ENCODE measurements at regions not wholly inside any gene's neighbourhood (a gene's known extent, or its start where the extent isn't known, plus 50 kb on each side); places are given as distances from the start of the nearest gene placed in this dataset.

DNA sequence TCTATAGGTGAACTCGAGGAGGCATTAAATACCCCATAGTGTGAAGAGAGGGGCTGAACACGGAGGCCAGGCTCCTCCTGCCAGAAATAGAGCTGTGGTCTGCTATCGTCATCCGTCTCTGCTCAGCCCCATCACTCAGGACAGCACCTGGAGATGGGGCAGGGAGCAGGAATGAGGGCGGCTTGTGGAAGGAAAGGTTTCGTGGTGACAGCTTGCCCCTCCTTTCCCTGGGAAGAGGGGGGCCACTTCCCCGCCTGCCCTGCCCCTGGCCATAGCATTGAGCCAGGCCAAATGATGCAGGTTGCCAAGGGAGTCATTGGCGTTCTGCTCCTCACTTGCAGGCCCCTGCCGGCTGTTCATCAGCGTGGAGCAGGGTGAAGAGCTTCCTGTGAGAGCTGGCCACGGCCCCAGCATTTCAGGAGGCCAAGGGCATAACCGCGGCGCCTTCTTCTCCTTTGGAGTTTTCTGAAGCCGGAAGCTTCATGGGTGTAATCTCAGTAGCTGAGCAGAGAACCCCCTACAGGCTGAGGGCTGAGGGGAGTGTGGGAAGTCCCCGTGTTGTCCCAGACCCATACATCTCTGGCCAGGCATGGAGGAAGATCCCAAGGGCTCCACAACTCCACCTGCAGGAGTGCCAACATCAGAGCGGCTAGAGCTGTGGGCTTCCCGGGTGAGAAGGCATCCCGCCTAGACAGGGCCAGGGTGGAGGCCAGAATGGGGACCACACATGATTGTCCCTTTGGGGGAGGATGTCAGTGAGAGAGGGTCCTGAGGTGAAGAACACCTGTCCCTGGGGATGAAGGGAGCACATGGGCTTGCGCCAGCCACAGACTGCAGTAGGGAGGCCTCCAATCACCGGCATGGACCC, 112.5 kb upstream of the GLI2 start:
- H3K36me3 Mint-ChIP-seq (ENCODE audit: insufficient read depth in 1 of 3, low read depth in 3 of 3) = no peaks in the 10 kb centered on the region
- WGBS (ENCODE audit: extremely low coverage, insufficient read length, low lambda C conversion rate) = no CpG with 5 or more reads among the region's 21 CpGs
- H3K9me3 Mint-ChIP-seq = 0 out of 5 replicates have a peak, but pooled peaks cover 0 to under 1% of the 10 kb centered on the region in 2 experiments

More for the DNA sequence above, 112.5 kb upstream of the GLI2 start:
- Histone ChIP-seq H2AK5ac (ENCODE audit: insufficient read length, low read length) (no peak overlapping the region), H3K14ac (ENCODE audit: insufficient read depth, low read length) (no peak overlapping the region), H4K20me1 (ENCODE audit: control insufficient read depth, insufficient read depth, insufficient read length) (no peaks in the 10 kb centered on the region), H3K18ac (ENCODE audit: insufficient read length, low read depth, low read length) (no peak overlapping the region), H3K27ac (ENCODE audit: insufficient read length, low read depth, low read length) (no peak overlapping the region), H3K27me3 (ENCODE audit: insufficient read depth, low read length) (no peaks in the 10 kb centered on the region), H3K79me1 (ENCODE audit: insufficient read depth, low read depth, low read length, poor library complexity, severe bottlenecking) (no peaks in the 10 kb centered on the region), H3K9ac (ENCODE audit: extremely low read depth, insufficient read length, low read length) (no peak overlapping the region), H3K9me3 (ENCODE audit: control insufficient read depth, low read depth, low read length) (no peaks in the 10 kb centered on the region), H4K8ac (replicated peaks; ENCODE audit: insufficient read length, low read depth, low read length) (no peak overlapping the region), H2BK20ac (ENCODE audit: low read depth, low read length, poor library complexity, severe bottlenecking) (no peak overlapping the region), H4K5ac (ENCODE audit: insufficient read length, low read depth, low read length) (no peak overlapping the region), H3K23me2 (ENCODE audit: insufficient read length, low read depth, low read length, poor library complexity, severe bottlenecking) (no peaks in the 10 kb centered on the region), H3K4ac (ENCODE audit: low read depth, low read length) (no peak overlapping the region), H3K56ac (ENCODE audit: insufficient read length, low read depth, low read length) (no peak overlapping the region), H3T11ph (ENCODE audit: low read length) (no peak overlapping the region), H3K23ac (ENCODE audit: insufficient read length, low read depth, low read length) (no peak overlapping the region), H2AFZ (ENCODE audit: low read length) (no peak overlapping the region), H2BK12ac (ENCODE audit: insufficient read length, low read depth, low read length) (no peak overlapping the region), H2BK120ac (ENCODE audit: low read depth, low read length, poor library complexity, severe bottlenecking) (no peak overlapping the region), H4K91ac (ENCODE audit: insufficient read length, low read depth, low read length) (no peak overlapping the region), H3K4me2 (ENCODE audit: insufficient read depth, insufficient read length, low read length) (no peak overlapping the region), H3K79me2 (ENCODE audit: insufficient read depth, low read length) (no peaks in the 10 kb centered on the region), H3K4me1 (ENCODE audit: insufficient read depth, low read length) (no peaks in the 10 kb centered on the region), H2BK15ac (ENCODE audit: low read depth, low read length) (no peak overlapping the region), H2BK5ac (ENCODE audit: insufficient read length, low read length) (no peak overlapping the region)
- H3K4me3 Mint-ChIP-seq = no peak overlapping the region
- no peak for DNase-seq
- TF ChIP-seq, protein P1, sequence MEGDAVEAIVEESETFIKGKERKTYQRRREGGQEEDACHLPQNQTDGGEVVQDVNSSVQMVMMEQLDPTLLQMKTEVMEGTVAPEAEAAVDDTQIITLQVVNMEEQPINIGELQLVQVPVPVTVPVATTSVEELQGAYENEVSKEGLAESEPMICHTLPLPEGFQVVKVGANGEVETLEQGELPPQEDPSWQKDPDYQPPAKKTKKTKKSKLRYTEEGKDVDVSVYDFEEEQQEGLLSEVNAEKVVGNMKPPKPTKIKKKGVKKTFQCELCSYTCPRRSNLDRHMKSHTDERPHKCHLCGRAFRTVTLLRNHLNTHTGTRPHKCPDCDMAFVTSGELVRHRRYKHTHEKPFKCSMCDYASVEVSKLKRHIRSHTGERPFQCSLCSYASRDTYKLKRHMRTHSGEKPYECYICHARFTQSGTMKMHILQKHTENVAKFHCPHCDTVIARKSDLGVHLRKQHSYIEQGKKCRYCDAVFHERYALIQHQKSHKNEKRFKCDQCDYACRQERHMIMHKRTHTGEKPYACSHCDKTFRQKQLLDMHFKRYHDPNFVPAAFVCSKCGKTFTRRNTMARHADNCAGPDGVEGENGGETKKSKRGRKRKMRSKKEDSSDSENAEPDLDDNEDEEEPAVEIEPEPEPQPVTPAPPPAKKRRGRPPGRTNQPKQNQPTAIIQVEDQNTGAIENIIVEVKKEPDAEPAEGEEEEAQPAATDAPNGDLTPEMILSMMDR (conservative IDR thresholded peaks at IDR 0.05) = 0 out of 3 replicates have a peak, but pooled peaks have one; percentile 12
- no peaks in the 10 kb centered on the region; a peak in 1 of 4 replicates for H3K4me1 Mint-ChIP-seq
- H3K27ac Mint-ChIP-seq = no peak overlapping the region
- peaks cover 60% of the 10 kb centered on the region for H3K27me3 Mint-ChIP-seq (ENCODE audit: low read depth)

All from H9 (cell line).